ENCODE measurements at regions not wholly inside any gene's neighbourhood (a gene's known extent, or its start where the extent isn't known, plus 50 kb on each side); places are given as distances from the start of the nearest gene placed in this dataset.

- H3K27me3 Mint-ChIP-seq (ENCODE audit: low read depth): peaks cover 2% of the 10 kb centered on the region
- H3K4me1 Mint-ChIP-seq (ENCODE audit: low read depth): no peaks in the 10 kb centered on the region
- TF ChIP-seq, protein P1, sequence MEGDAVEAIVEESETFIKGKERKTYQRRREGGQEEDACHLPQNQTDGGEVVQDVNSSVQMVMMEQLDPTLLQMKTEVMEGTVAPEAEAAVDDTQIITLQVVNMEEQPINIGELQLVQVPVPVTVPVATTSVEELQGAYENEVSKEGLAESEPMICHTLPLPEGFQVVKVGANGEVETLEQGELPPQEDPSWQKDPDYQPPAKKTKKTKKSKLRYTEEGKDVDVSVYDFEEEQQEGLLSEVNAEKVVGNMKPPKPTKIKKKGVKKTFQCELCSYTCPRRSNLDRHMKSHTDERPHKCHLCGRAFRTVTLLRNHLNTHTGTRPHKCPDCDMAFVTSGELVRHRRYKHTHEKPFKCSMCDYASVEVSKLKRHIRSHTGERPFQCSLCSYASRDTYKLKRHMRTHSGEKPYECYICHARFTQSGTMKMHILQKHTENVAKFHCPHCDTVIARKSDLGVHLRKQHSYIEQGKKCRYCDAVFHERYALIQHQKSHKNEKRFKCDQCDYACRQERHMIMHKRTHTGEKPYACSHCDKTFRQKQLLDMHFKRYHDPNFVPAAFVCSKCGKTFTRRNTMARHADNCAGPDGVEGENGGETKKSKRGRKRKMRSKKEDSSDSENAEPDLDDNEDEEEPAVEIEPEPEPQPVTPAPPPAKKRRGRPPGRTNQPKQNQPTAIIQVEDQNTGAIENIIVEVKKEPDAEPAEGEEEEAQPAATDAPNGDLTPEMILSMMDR (IDR thresholded peaks at IDR 0.05): no peak
- H3K27ac Mint-ChIP-seq (ENCODE audit: unreplicated experiment): no peak overlapping the region
- DNase-seq (ENCODE audit: low spot score): no peak
- H3K9me3 Mint-ChIP-seq (ENCODE audit: low read depth): no peaks in the 10 kb centered on the region
- no peak overlapping the region for H3K4me3 Mint-ChIP-seq (ENCODE audit: unreplicated experiment)
- H3K36me3 Mint-ChIP-seq (ENCODE audit: low read depth): no peaks in the 10 kb centered on the region
Observed at GRCh38 chr2:57733956-57734355, 312.6 kb upstream of the VRK2 start.

GRCh38 chr2:57740891-57741290, 305.7 kb upstream of the VRK2 start:
- TF ChIP-seq, protein P1 (IDR thresholded peaks at IDR 0.05): no peak
- Mint-ChIP-seq H3K36me3 (ENCODE audit: low read depth) (no peaks in the 10 kb centered on the region), H3K4me3 (ENCODE audit: unreplicated experiment) (no peak overlapping the region), H3K27ac (ENCODE audit: unreplicated experiment) (no peak overlapping the region), H3K27me3 (ENCODE audit: low read depth) (peaks cover 11% of the 10 kb centered on the region), H3K9me3 (ENCODE audit: low read depth) (no peaks in the 10 kb centered on the region), H3K4me1 (ENCODE audit: low read depth) (no peaks in the 10 kb centered on the region)
- DNase-seq (ENCODE audit: low spot score): no peak

GRCh38 chr2:57753636-57754035, 293.0 kb upstream of the VRK2 start:
- no peak for DNase-seq (ENCODE audit: low spot score)
- H3K9me3 Mint-ChIP-seq (ENCODE audit: low read depth): no peaks in the 10 kb centered on the region
- H3K36me3 Mint-ChIP-seq (ENCODE audit: low read depth): no peaks in the 10 kb centered on the region
- TF ChIP-seq, protein P1 (IDR thresholded peaks at IDR 0.05): no peak
- H3K27ac Mint-ChIP-seq (ENCODE audit: unreplicated experiment): no peak overlapping the region
- no peaks in the 10 kb centered on the region for H3K4me1 Mint-ChIP-seq (ENCODE audit: low read depth)
- no peak overlapping the region for H3K4me3 Mint-ChIP-seq (ENCODE audit: unreplicated experiment)
- H3K27me3 Mint-ChIP-seq (ENCODE audit: low read depth): no peaks in the 10 kb centered on the region

- no peak overlapping the region for H3K27ac Mint-ChIP-seq (ENCODE audit: unreplicated experiment)
Observed at GRCh38 chr2:57758686-57759085, 287.9 kb upstream of the VRK2 start.

DNA sequence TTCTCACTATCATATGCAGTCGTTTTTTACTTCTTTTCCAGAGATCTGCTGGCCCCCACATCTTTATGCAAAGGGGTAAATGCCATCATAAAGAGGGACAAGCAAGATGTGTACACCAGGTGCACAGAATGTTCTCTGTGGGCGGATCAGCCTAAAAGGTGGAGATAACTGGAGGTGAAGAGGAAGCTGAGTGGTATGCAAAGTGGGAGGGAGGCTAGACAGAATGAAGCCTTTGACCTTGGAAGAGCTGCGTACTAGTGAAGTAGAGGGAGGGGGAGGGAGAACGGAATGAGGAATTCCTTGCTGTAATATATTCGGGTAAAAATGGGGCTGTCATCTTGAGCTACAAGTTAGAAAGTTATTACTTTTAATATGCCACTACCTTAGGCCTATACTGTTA, 287.5 kb upstream of the VRK2 start:
- TF ChIP-seq, protein P1 (IDR thresholded peaks at IDR 0.05): no peak
- Mint-ChIP-seq H3K27me3 (ENCODE audit: low read depth) (peaks cover 2% of the 10 kb centered on the region), H3K9me3 (ENCODE audit: low read depth) (no peaks in the 10 kb centered on the region), H3K27ac (ENCODE audit: unreplicated experiment) (no peak overlapping the region), H3K4me3 (ENCODE audit: unreplicated experiment) (no peak overlapping the region), H3K36me3 (ENCODE audit: low read depth) (peaks cover 2% of the 10 kb centered on the region), H3K4me1 (ENCODE audit: low read depth) (peaks cover 13% of the 10 kb centered on the region)
- DNase-seq (ENCODE audit: low spot score): no peak

More at GRCh38 chr2:57758686-57759085, 287.9 kb upstream of the VRK2 start:
- TF ChIP-seq, protein P1 (IDR thresholded peaks at IDR 0.05): no peak
- Mint-ChIP-seq H3K9me3 (ENCODE audit: low read depth) (no peaks in the 10 kb centered on the region), H3K4me3 (ENCODE audit: unreplicated experiment) (no peak overlapping the region), H3K36me3 (ENCODE audit: low read depth) (peaks cover 2% of the 10 kb centered on the region), H3K4me1 (ENCODE audit: low read depth) (peaks cover 13% of the 10 kb centered on the region), H3K27me3 (ENCODE audit: low read depth) (peaks cover 2% of the 10 kb centered on the region)
- DNase-seq (ENCODE audit: low spot score): no peak
